K562 (cell line): ENCODE measurements at regions not wholly inside any gene's neighbourhood (a gene's known extent, or its start where the extent isn't known, plus 50 kb on each side); places are given as distances from the start of the nearest gene placed in this dataset.

ENCODE experiments used
- ATAC-seq: fragments of 200-7000 bp; cut with Tn5 transposase; 3 replicates; pipeline ENCODE4 v1.9.1; 2020; ENCODE audit warnings: moderate library complexity
- BruUV-seq: library from RNA; stranded (reverse); fragments of 400-500 nt; replicated peaks from 2 replicates; lab custom pipeline; 2021; lab: Mats Ljungman, UMichigan
- CTCF ChIA-PET: fragments of 300-600 bp; formaldehyde crosslinking; extraction: SDS; loops from one replicate; lab custom pipeline; 2021; ENCODE audit warnings: low intra/inter-chr PET ratio; lab: Yijun Ruan, JAX
- POLR2A ChIA-PET: fragments of 300-600, 350-650 bp; sonication (Branson Sonifier 250); formaldehyde crosslinking; extraction: SDS; loops from one replicate; lab custom pipeline; 2021; ENCODE audit warnings: antibody characterized with exemption, inconsistent platforms; lab: Yijun Ruan, JAX
- DNase-seq, 4 experiments: peaks; one replicate each; pipeline versions ENCODE4 v3.0.0 to v3.0.0-alpha.2; 2011 to 2018; ENCODE audit warnings: low spot score in 3 of 4, mixed read lengths in 3 of 4; ENCODE audit errors: extremely low read depth in 1 of 4
- FAIRE-seq: peaks from 2 replicates; lab custom pipeline; 2011; peaks lifted over from hg19 to GRCh38; lab: Jason Lieb, UNC
- H2AFZ ChIP-seq: 2 replicates; pipeline ENCODE4 v1.6.0; 2011; ENCODE audit warnings: low read depth, low read length, control low read depth, inconsistent platforms
- H3K27ac ChIP-seq: fragments of 200-600 bp; 3 replicates; pipeline ENCODE4 v1.8.0; 2011; ENCODE audit warnings: low read depth, mild to moderate bottlenecking, control low read depth, inconsistent platforms, low read length, moderate library complexity, mixed read lengths; ENCODE audit errors: extremely low read depth
- H3K27me3 ChIP-seq, 2 experiments: fragments of 300-600 bp in 1 of 2; 2 replicates in 1 of 2; 3 replicates in 1 of 2; pipeline versions ENCODE4 v1.6.0 to v1.8.0; 2011; ENCODE audit warnings: inconsistent platforms in 2 of 2, low read length in 2 of 2, mild to moderate bottlenecking in 1 of 2, mixed read lengths in 1 of 2, moderate library complexity in 1 of 2; ENCODE audit not compliant: control insufficient read depth in 2 of 2, insufficient read depth in 2 of 2
- H3K36me3 ChIP-seq: fragments of 300-600 bp; 3 replicates; pipeline ENCODE4 v1.8.0; 2011; ENCODE audit warnings: mild to moderate bottlenecking, low read length, inconsistent platforms; ENCODE audit not compliant: control insufficient read depth, insufficient read depth
- H3K4me1 ChIP-seq, 2 experiments: fragments of 200-600 bp in 1 of 2; replicated peaks in 1 of 2; 2 replicates in 1 of 2; 3 replicates in 1 of 2; pipeline versions ENCODE4 v1.5.1 to v1.8.0; 2011; ENCODE audit warnings: inconsistent platforms in 2 of 2, low read length in 2 of 2, mild to moderate bottlenecking in 1 of 2, mixed read lengths in 1 of 2, moderate library complexity in 1 of 2; ENCODE audit not compliant: control insufficient read depth in 2 of 2, insufficient read depth in 2 of 2
- H3K4me2 ChIP-seq: 2 replicates; pipeline ENCODE4 v1.6.1; 2011; ENCODE audit warnings: low read length, control low read depth, inconsistent platforms, mixed read lengths; ENCODE audit not compliant: insufficient read depth
- H3K4me3 ChIP-seq: fragments of 200-600 bp; sonication (generic), shearing (Covaris generic); 2 replicates; pipeline ENCODE4 v1.5.1; 2016; ENCODE audit warnings: control low read depth, inconsistent platforms
- H3K79me2 ChIP-seq: fragments of 200-600 bp; 3 replicates; pipeline ENCODE4 v1.8.0; 2011; ENCODE audit warnings: low read length, inconsistent platforms; ENCODE audit not compliant: control insufficient read depth, insufficient read depth
- H3K9ac ChIP-seq, 2 experiments: 2 replicates each; pipeline versions ENCODE4 v1.6.0 to v1.6.1; 2011; ENCODE audit warnings: low read depth in 2 of 2, low read length in 2 of 2, control low read depth in 1 of 2, inconsistent platforms in 1 of 2, mild to moderate bottlenecking in 1 of 2, mixed read lengths in 1 of 2; ENCODE audit not compliant: insufficient read depth in 1 of 2
- H3K9me1 ChIP-seq: one replicate; pipeline ENCODE4 v1.6.0; 2011; ENCODE audit warnings: inconsistent platforms, mild to moderate bottlenecking, low read length, moderate library complexity; ENCODE audit not compliant: control insufficient read depth, insufficient read depth
- H3K9me3 ChIP-seq: replicated peaks from 2 replicates; pipeline ENCODE4 v1.5.1; 2011; ENCODE audit warnings: low read depth, low read length, inconsistent platforms; ENCODE audit not compliant: control insufficient read depth, insufficient read depth
- H4K20me1 ChIP-seq: replicated peaks from 2 replicates; pipeline ENCODE4 v1.6.1; 2011; ENCODE audit warnings: low read length, inconsistent platforms, mixed read lengths; ENCODE audit not compliant: control insufficient read depth, insufficient read depth
- BRF1 ChIP-seq: IDR thresholded peaks from 3 replicates; pipeline ENCODE4 v1.6.1; 2011; ENCODE audit warnings: borderline replicate concordance, mild to moderate bottlenecking; ENCODE audit not compliant: insufficient read length; ENCODE audit errors: extremely low read depth
- CBX3 ChIP-seq, 2 experiments: IDR thresholded peaks; 1 replicate in 1 of 2; 2 replicates in 1 of 2; pipeline ENCODE4 v1.6.1; 2012; ENCODE audit warnings: inconsistent platforms in 2 of 2, low read length in 2 of 2, borderline replicate concordance in 1 of 2, control low read depth in 1 of 2
- KAT7 ChIP-seq: sonication (generic); formaldehyde crosslinking; IDR thresholded peaks from 2 replicates; pipeline ENCODE4 v1.8.0; 2022; ENCODE audit warnings: missing genetic modification reagents, mild to moderate bottlenecking, borderline replicate concordance
- MECOM ChIP-seq: fragments of 250-450 bp; sonication (Bioruptor Pico); IDR thresholded peaks from 2 replicates; pipeline ENCODE4 v1.8.0; 2022; ENCODE audit warnings: inconsistent platforms
- MED1 ChIP-seq: sonication (generic); formaldehyde crosslinking; IDR thresholded peaks from 2 replicates; pipeline ENCODE4 v1.8.1; 2023; ENCODE audit warnings: missing genetic modification reagents, borderline replicate concordance
- NONO ChIP-seq, 2 experiments: fragments of 200-400 bp in 1 of 2; fragments of 450-650 bp in 1 of 2; formaldehyde crosslinking in 1 of 2; IDR thresholded peaks; 2 replicates each; pipeline ENCODE4 v1.6.1; 2017; ENCODE audit warnings: low read depth in 2 of 2, mild to moderate bottlenecking in 2 of 2, moderate library complexity in 2 of 2, low read length in 1 of 2
- POLR3A ChIP-seq: IDR thresholded peaks from 2 replicates; pipeline ENCODE4 v1.6.1; 2011; ENCODE audit warnings: borderline replicate concordance, mild to moderate bottlenecking, moderate library complexity; ENCODE audit not compliant: insufficient read length, insufficient read depth; ENCODE audit errors: extremely low read depth
- SOX6 ChIP-seq: fragments of 450-650 bp; IDR thresholded peaks from 2 replicates; pipeline ENCODE4 v1.6.1; 2014; ENCODE audit warnings: mild to moderate bottlenecking
- U2AF2 ChIP-seq: fragments of 200-400 bp; formaldehyde crosslinking; optimal IDR thresholded peaks from 2 replicates; pipeline ENCODE3; 2017; ENCODE audit warnings: low read depth, mild to moderate bottlenecking, low read length
- WHSC1 ChIP-seq: IDR thresholded peaks from one replicate; pipeline ENCODE4 v1.6.1; 2012; ENCODE audit warnings: low read length, control low read depth, inconsistent platforms
- ZNF551 ChIP-seq: fragments of 250-450 bp; sonication (Bioruptor Pico); IDR thresholded peaks from 2 replicates; pipeline ENCODE4 v1.5.0; 2021; ENCODE audit warnings: mild to moderate bottlenecking, moderate library complexity
- ZNF586 ChIP-seq: fragments of 450-650 bp; formaldehyde crosslinking; conservative IDR thresholded peaks from 2 replicates; pipeline ENCODE4 v1.4.0; 2020; ENCODE audit warnings: mild to moderate bottlenecking, moderate library complexity
- WGBS: fragments of 100-300 bp; shearing (Covaris generic); methylation state at CpG from one replicate; pipeline ENCODE4 v1.1.6; 2016; ENCODE audit warnings: low coverage, mixed read lengths; ENCODE audit not compliant: insufficient coverage; ENCODE audit errors: missing lambda C conversion rate; 5-methylcytosine and 5-hydroxymethylcytosine counted together
- in situ Hi-C: fragments of 300-500 bp; cut with MboI; formaldehyde crosslinking; loops from 4 replicates; pipeline ENCODE4 v1.15.0; 2018; ENCODE audit warnings: inconsistent platforms, mixed read lengths
- intact Hi-C: fragments of 100-400 bp; cut with micrococcal nuclease; formaldehyde crosslinking; loops from 2 replicates; pipeline ENCODE4 v1.14.2; 2022
- TF ChIP-seq, protein P1 (sequence below): sonication (generic); formaldehyde crosslinking; IDR thresholded peaks from 2 replicates; pipeline ENCODE4 v1.8.0; 2023; ENCODE audit warnings: mild to moderate bottlenecking, missing genetic modification reagents

DNA sequence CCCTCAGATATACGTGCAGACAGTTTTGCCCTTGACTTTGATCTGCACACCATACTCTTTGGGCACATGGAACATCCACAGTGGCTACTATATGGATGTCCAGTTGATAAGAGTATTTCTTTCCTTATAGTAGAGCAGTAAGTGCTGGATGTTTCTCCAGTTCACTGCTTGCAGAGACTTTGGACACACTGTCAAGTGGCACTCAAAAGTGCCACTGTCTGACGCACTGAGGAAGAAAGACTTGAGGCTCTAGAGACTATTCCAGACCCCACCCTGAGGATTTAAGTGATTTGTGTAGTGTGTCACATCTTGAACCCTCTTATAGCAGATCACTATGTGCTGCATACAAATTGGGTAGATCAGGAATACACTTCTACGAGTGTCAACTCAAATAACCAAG is 179.1 kb downstream of the GNAI1 start (continued):
- no peak for TF ChIP-seq ZNF586 (CRISPR knock-in tag)
- TF ChIP-seq, protein P1, sequence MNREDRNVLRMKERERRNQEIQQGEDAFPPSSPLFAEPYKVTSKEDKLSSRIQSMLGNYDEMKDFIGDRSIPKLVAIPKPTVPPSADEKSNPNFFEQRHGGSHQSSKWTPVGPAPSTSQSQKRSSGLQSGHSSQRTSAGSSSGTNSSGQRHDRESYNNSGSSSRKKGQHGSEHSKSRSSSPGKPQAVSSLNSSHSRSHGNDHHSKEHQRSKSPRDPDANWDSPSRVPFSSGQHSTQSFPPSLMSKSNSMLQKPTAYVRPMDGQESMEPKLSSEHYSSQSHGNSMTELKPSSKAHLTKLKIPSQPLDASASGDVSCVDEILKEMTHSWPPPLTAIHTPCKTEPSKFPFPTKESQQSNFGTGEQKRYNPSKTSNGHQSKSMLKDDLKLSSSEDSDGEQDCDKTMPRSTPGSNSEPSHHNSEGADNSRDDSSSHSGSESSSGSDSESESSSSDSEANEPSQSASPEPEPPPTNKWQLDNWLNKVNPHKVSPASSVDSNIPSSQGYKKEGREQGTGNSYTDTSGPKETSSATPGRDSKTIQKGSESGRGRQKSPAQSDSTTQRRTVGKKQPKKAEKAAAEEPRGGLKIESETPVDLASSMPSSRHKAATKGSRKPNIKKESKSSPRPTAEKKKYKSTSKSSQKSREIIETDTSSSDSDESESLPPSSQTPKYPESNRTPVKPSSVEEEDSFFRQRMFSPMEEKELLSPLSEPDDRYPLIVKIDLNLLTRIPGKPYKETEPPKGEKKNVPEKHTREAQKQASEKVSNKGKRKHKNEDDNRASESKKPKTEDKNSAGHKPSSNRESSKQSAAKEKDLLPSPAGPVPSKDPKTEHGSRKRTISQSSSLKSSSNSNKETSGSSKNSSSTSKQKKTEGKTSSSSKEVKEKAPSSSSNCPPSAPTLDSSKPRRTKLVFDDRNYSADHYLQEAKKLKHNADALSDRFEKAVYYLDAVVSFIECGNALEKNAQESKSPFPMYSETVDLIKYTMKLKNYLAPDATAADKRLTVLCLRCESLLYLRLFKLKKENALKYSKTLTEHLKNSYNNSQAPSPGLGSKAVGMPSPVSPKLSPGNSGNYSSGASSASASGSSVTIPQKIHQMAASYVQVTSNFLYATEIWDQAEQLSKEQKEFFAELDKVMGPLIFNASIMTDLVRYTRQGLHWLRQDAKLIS (CRISPR knock-in tag), result no peak
- TF ChIP-seq POLR3A, result no peak
- TF ChIP-seq ZNF551 (CRISPR knock-in tag), result no peak

DNA sequence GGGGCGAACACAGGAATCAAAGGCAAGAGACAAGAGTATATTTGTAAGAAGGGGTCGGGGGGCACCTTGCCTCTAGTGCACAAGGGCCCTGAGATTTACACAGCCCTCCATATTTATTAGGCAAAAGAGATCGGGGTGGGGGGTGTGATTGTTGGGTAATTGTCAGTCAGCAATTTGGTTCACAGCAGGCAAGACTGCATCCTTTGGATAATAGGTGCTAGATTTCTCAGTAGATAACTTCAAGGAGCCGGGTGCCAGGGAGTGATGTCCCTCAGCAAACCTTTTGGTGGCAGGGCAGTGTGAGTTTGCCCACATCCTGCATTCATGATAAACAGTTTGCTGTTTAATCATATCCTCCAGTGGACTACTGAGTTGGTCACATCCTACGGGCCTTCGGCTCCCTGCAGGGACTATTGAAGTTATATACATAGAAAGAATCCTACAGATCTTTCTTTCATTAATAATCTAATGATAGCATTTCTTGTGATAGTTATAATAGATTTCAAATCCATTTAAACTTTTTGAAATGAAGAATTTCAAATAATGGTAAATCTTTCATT is 178.5 kb downstream of the GNAI1 start:
- DNase-seq (no peak), FAIRE-seq (no peak), ATAC-seq (no peak)
- ChIA-PET CTCF (no interaction called here), POLR2A (no interaction called here)
- WGBS, result 0% methylated on average over 6 of the region's 6 CpGs
- no peaks in the 10 kb centered on the region for H3K36me3 ChIP-seq
- H3K9ac ChIP-seq, result no peak overlapping the region
- intact Hi-C loops, result no loop called here
- H3K27me3 ChIP-seq, result no peaks in the 10 kb centered on the region
- H3K4me3 ChIP-seq, result no peak overlapping the region
- no TSS peak for BruUV-seq
- H3K9me1 ChIP-seq, result no peaks in the 10 kb centered on the region
- in situ Hi-C loops, result no loop called here
- no peak overlapping the region for H3K4me2 ChIP-seq
- no peak overlapping the region for H2AFZ ChIP-seq
- H3K9me3 ChIP-seq, result no peaks in the 10 kb centered on the region
- H3K27ac ChIP-seq, result no peak overlapping the region
- no peaks in the 10 kb centered on the region for H3K4me1 ChIP-seq
- no peaks in the 10 kb centered on the region for H4K20me1 ChIP-seq
- no peaks in the 10 kb centered on the region for H3K79me2 ChIP-seq
- no peak for TF ChIP-seq U2AF2
- TF ChIP-seq MED1 (CRISPR knock-in tag), result no peak
- no peak for TF ChIP-seq WHSC1
- TF ChIP-seq KAT7, result no peak
- TF ChIP-seq SOX6, result no peak
- no peak for TF ChIP-seq CBX3 (IDR thresholded peaks at IDR 0.05; ENCODE audit: borderline replicate concordance in 1 of 2, low read length in 2 of 2)
- TF ChIP-seq MECOM (CRISPR knock-in tag), result no peak
- no peak for TF ChIP-seq NONO (IDR thresholded peaks at IDR 0.05; ENCODE audit: low read depth in 2 of 2, low read length in 1 of 2)
- TF ChIP-seq BRF1, result no peak
